SKM-1 (cell line): ENCODE measurements at regions not wholly inside any gene's neighbourhood (a gene's known extent, or its start where the extent isn't known, plus 50 kb on each side); places are given as distances from the start of the nearest gene placed in this dataset.
"Not testable (repeated sequence)": the region's sequence is repeated elsewhere in the genome, so short reads cannot be mapped to it uniquely, and the experiment has no call there.

ENCODE experiments used
- DNase-seq: peaks from one replicate; lab custom pipeline; 2025; ENCODE audit not compliant: unreplicated experiment; lab: John Stamatoyannopoulos, UW

DNA sequence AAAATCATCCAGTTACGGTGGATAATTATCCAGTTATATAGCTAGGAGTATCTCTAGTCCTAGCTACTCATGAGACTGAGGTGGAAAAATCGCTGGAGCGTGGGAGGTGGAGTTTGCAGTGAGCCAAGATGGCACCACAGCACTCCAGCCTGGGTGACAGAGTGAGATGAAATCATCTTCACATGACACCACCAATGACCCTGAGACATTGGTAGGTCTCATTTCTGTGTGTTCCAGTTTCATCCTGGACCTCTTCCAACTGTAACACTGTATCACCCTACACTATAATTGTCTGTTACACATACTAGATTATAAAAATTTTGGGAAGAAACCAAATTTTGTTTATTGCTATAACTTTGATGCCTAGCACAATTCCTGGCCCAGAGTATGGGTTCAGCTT is 446.8 kb downstream of the TMEM135 start:
- no peak for DNase-seq

DNA sequence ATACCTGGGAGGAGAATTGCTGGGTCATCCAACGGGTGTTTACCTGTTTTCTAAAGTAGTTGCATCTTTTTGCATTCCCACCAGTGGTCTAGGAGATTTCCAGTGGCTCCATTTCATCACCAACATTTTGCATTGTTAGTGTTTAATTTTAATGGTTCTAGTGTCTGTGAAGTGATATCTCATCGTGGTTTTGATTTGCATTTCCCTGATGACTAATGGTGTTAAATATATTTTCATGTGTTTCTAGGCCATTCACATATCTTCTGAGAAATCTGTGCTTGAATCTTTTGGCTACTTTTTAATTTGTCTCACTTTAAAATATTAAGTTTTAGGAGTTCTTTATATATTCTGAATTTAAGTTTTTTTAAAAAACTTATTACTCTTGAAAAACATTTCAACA is 439.6 kb downstream of the TMEM135 start:
- no peak for DNase-seq

DNA sequence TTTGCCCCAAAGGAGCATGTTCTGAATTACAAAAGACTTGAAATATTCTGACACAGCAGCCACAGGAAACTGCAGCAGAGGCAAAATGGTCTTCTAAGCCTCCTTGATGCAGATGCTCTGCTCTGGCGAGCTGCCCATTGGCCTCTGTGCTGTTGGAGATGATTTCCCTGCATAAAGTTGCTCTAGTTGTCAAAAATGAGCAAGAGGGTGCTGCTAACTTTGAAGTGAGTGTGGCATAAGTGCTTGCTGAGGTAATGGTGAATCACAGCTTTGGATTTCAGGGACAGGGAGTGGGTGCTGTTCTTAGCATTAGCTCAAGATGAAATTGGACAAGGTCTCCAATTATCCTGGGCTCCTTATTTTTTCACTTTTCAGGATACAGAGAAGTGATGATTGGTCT is 435.4 kb downstream of the TMEM135 start:
- DNase-seq, result no peak

DNA sequence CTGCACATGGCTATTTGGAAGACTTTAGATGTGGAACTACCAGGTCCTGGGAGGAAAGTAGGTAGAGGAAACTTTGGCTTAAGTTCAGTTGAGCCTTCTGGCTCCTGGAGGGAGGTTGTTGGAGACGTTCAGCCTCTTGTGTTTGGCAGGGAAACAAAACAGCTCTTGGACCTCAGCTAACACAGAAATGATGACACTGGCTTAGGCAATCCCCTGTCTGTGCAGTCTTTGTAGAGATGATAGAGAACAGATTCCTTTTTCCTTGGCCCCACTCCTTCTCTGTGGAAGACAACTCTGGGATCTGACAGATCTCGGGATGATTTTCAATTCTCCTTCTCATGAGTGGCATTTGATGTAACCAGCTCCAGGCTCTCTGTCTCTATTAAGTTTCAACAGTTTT is 428.5 kb downstream of the TMEM135 start:
- no peak for DNase-seq

DNA sequence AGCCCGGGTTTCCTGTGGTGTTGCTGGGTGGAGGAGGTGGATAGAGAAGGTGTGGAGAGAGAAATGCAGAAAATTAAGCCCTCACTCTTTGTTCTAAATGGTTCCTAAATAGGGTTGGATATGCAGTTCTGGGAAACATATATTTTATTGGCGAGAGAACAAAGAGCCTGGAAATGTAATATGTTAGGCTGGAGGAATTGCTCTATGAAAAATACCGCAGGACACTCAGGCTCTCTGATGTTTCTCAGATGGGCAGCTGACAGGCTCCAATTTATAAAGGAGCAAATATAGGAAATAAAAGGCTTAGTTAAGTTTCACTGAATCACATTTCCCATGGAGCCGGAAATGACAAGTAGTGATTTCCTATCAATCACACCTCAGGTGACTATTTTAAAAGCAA is 428.0 kb downstream of the TMEM135 start:
- DNase-seq, result no peak

DNA sequence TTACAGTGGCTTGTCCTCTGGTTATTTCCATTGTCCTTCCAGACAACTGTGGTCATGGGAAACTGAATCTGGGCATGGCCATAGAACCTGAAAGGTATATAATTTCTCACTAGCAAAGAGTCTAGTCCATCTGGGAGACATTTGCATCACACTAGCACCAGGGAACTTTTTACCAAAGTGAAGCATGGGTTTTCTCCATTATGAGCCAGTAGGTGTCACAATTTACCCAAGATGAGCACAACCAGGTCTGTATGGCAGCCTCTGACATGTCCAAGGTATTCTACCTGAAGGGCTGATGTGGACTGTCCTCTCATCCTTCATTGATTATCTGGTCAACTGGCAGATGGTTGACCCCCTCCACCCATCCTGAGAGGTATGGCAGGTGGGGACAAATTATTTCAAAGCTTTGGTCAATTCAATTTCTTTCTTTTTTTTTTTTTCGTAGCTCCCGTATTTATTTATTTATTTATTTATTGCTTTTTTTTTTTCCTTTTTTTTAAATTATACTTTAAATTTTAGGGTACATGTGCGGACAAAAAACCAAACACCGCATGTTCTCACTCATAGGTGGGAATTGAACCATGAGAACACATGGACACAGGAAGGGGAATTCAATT is 425.9 kb downstream of the TMEM135 start:
- no peak for DNase-seq

DNA sequence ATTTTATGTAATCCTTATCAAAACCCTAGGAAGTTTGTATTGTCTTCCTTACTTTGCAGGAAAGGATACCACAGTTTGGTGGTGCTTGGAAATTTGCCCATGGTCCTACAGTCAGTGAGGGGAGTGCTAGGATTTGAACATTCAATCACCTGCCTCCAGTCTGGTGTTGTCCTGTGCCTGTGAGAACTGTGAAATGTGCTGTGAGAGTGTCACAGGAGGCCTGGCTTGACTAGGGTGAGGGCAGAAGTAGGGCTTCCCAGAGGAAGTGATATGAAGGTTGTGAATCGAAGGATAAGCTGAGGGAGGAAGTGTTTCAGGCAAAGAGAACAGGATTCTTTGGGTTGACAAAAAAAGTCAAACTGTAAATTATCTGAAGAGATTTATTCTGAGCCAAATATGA is 424.4 kb downstream of the TMEM135 start:
- no peak for DNase-seq

DNA sequence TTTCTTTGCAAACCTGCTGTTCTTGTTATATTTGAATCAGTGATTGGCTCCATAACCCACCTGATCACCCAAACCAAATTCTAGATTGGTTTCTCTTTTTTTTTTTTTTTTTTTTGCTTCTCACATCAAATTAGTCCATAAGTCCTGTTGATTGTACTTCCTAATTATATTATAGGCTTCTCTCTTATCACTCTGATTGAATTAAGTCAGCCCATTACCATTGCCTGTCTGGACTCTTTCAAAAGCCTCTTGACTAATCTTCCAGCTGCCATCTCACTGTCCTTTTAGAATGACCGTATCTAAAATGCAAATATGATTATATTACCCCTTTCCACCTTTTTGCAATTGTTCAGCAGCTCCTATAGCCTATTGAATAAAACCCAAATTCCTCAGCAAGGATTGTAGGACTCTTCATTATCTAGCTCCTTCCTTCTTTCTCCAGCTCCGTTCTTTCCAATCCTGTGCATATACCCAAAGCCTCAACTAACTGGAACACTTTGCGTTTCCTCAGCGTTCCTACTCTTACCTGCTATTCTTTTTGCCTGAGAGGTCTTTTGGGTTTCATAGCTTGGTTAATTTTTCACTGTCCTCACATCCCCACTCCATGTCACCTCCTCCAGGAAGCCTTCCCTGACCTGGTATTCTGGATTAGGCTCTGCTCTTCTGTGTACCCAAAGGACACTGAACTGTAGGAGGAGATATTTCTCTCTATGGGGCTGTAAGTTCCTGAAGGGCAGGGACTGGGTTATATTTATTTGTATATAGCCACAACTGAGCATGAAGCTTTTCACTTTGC is 423.3 kb downstream of the TMEM135 start:
- DNase-seq, result no peak

DNA sequence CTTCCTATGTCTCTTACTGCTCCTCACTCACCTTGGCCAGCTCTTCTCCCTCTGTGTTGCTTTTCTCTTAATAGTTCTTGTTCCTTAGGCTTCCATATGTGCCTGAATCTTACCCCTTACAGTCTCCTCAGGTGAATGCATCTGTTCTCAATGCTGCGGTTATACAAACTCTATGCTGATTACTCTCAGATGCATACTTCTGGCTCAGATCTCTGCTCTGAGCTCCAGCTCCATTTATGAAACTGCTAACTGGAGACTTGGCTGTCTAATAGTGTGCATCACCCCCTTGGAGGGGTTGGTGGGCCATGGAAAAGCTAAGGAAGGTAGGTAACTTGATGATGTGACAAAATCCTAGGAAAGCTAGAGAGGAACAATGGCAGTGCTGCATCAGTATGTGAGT is 422.5 kb downstream of the TMEM135 start:
- no peak for DNase-seq

DNA sequence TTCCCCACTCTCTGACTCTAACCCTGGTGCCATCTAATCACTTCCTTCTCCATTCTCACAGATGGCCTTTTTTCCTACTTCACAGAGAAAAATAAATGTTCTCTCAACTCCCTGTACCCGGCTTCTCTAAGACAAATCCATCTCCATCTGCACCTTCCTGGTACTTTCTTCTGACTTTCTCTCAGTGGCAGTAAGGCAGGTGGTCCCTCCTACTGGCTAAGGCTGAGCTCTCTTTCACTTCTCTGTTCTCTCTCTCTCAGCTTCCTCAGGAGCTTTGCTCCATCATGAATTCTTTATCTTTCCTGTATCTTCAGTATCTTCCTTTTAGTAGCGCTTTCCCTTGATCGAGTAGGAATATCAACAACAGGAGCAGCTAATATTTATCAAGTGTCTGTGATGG is 421.6 kb downstream of the TMEM135 start:
- no peak for DNase-seq

DNA sequence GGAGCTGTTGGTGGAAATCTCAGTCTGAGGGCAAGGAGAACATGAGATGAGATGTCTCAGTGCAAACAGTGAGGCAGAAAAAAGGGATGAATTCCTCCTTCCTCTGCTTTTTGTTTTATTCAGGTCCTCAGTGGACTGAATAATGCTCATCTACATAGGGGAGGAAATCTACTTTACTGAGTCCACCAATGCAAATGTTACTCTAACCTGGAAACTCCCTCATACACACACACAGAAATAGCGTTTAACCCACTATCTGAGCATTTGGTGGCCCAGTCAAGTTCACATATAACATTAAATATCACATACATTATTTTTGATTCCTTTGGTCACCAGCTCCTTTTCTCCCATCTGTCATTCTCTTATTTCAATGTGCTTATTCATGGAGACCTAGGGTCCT is 418.8 kb downstream of the TMEM135 start:
- DNase-seq, result no peak

DNA sequence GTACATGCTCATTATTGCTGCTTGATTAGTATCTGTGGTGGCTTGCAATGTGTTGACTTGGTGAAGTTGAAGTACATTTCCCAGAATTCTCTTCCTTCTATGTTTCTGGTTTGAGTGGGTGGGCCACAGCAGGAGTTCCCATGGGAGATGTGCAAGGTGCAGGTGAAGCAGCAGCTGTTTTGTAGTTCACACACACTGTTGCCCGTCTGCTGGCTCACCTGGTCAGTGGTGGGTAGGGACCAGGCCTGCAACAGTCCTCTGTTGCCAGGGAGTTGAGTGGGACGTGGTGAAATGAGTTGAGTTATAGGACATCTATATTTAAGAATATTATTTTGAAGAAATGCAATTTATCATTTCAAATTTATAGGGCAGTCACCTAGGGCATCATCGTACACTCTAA is 417.4 kb downstream of the TMEM135 start:
- DNase-seq, result no peak

DNA sequence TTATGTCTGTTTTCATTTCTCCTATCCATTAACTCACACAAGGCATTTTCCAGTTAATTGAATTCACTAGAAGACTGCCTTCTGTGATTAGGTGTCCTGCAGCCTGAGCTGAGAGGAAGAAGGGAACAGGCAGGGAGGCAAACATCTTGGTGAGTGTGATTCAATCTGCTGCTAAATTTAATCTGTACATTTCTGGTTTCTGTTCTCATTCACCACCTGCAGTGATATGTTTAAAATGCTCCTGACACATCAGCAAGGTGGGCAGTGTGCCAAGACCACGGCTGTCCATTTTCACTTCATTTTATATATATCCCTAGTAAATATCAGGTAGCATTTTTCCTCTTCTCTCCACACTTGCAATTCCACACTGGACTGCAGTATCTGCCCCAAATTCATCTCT is 416.5 kb downstream of the TMEM135 start:
- DNase-seq, result no peak

DNA sequence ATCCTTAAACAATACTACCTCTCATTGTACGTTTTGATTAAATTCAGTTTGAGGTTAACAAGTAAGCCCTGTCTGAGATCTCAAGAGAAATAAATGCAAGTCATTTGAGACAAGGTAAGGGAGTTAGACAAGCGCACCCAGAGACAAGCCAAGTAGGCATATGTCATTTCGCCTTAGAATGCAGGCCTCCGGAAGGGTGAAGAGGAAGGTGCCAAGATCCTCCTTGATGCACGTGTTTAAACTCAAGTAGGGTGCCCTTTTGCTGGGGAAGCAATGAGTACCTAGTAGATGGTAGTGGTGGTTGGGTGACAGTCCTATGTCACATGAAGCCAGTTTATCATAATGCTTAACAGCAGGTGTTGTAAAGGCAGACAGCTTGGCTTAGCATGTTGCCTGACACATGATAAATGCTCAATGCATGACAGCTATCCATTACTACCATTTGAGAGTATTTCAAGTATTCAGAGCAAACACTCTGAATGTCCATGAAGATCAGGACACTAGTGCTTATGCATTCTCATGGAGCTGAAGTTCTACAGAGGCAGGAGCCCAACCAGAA is 415.9 kb downstream of the TMEM135 start:
- no peak for DNase-seq

DNA sequence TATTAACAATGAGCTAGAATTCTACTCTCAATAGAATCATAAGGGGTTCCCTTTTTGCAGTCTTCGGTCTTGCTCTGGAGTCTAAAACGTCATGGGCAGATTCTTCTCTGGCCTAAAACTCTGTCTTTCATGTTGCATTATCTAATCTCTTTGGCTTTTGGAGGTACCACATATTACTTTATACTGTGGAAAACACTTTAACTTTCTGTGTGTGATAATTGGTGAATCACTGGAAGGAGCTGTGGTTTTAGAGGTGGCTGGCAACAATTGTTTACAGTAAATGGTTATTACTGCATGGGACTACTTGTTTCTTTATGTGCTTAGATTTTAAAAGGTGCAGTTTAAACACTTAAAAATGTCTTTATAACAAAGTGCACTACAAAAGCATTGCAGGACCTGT is 414.3 kb downstream of the TMEM135 start:
- DNase-seq, result not testable (repeated sequence)

DNA sequence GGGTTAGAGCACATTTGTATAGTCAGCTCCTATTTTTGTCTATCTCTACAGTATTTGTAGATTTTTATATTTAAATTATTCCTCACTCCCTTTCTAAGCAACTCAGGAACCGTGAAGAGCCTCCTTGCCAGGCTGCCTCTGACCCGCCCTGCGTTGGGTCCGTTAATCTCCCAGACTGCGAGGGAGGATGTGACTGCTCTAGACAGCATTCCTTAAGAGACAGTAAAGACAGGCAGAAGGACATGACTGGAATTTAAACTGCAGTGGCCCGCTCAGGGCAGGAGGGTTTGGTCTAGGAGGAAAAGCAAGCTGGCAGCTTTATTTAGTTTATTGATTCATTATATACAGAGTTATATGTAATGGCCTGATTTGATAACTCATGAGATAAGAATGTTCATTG is 413.7 kb downstream of the TMEM135 start:
- DNase-seq, result no peak

DNA sequence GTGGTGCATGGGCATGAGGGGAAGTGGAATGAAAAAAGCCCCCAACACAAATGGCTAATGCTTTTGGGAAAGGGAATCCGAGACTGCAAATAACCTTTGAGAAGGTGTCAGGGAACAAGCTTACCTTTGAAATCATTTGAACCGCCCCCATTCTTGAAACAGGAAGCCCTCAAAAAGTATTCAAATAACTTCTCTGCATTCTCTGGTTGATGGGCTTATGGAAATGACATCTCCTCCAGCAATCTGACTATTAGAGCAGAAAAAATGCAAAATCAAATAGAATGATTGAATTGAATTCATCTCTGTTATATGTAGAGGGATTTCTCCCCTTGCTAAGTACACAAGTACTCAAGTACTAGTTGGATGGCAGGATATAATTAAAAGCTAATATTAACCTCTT is 409.9 kb downstream of the TMEM135 start:
- no peak for DNase-seq

DNA sequence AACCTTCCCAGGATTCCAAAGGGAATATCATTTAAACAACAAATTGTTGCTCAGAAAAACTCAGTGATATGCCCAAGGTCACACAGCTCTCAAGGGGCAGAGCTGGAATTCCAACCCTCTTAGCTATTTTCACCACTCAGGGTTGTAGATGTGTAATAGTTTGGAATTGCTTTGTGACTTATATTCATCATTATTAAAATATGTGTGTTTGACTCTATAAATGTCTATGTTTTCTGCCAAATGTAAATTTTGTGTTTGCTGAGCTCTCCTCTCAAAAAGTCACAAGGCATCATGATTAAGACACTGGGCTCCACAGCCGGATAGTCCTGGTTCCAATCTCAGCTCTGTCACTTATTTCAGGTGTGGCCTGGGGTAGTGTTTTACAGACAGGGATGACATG is 407.3 kb downstream of the TMEM135 start:
- no peak for DNase-seq

DNA sequence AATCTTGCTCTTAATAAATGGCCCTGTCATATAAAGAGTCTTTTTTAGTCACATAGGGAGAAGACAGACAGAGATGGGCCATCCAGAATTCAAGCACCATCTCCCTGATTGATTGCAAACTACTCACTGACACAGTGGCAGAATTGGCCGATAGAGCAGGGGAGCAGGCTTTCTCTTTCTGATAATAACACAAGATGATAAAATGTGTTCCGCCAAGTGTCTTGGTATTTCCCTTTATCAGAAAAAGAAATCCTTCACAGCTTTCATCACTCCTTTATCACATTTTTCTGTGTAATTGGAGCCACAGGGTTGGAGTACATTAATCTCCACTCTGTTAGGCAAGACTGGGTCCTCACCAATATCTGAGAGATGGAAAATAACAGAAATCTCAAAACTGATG is 406.0 kb downstream of the TMEM135 start:
- DNase-seq, result no peak

DNA sequence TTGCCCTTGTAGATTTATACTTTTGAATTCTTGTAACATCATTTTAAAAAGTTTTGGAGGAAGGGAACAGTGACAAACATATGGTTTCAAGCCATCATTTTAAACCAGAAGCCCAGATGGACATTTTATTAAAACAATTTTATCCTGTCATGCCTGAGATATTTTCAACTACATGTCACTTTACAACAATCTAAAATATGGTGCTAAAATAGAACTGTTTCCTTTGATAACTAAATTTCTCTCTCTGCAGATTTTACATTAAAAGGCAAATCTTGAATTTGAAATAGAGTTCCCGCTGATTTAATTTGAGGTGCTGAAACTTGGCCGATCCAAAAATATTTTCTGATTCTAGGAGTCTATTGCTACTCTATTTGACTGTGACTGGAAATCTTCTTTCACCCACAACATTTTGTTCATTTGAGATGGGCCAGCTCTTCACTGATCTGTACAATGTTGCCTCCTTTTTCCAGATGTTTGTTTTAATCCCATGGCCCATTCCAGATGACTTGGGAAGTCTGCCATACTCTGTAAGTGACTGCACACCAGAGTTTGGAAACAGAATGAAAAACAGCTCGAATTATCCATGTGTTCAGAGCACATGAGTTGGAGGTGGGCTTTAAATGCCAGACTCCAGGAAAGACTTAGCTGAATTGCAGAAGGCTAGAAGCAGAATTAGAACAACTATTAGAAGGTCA is 402.5 kb downstream of the TMEM135 start:
- DNase-seq, result no peak

DNA sequence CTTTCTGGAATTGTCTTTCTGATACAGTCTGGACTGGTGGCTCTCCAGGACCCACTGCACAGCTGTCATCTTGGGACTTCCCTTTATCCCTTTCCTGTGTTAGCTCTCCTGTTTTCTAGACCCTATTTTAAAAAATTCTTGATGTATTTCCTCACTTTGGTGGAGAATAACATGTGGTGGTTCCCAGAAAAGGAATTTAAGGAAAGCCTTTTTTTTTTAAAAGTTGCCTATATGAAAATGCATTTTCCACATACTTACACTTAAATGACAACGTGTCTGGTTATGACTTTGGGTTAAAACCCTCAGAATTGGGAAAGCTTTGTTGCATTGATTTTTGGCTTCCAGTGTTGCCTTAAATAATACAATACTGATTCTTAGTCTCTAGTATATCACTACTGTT is 400.7 kb downstream of the TMEM135 start:
- DNase-seq, result no peak

DNA sequence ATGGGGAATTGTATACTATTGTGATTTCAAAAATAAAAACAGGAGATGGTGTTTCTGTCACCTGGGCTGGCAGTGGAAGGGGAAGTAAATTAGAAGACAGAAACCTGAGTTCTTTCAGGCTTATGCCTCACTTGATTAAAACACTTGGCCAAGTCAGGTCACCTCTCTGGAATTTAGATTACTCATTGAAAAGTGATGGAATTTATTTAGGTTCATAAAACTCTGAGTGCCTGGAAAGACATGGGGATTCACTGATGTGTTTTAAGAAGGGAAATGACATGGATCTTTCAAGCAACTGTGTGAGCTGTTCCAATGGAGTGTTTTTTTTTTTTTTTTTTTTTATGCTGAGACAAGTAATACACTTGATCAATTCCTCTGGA is 400.1 kb downstream of the TMEM135 start:
- no peak for DNase-seq
